ENCODE measurements at regions not wholly inside any gene's neighbourhood (a gene's known extent, or its start where the extent isn't known, plus 50 kb on each side); places are given as distances from the start of the nearest gene placed in this dataset.

- Histone ChIP-seq H3K36me3 (ENCODE audit: control insufficient read depth, insufficient read depth, low read length) (no peaks in the 10 kb centered on the region), H3K27me3 (ENCODE audit: control insufficient read depth, insufficient read depth, low read length) (no peaks in the 10 kb centered on the region), H3K4me3 (ENCODE audit: low read depth, low read length) (no peak overlapping the region)
- no peak for DNase-seq (ENCODE audit: low read depth)
- no peak for TF ChIP-seq CTCF (IDR thresholded peaks at IDR 0.05; ENCODE audit: insufficient read depth, low read length, poor library complexity, severe bottlenecking)
Observed at GRCh38 chr2:12967804-12968203, 251.1 kb downstream of the TRIB2 start.

GRCh38 chr2:12968399-12968798 lies 251.7 kb downstream of the TRIB2 start:
- Histone ChIP-seq H3K36me3 (ENCODE audit: control insufficient read depth, insufficient read depth, low read length) (no peaks in the 10 kb centered on the region), H3K4me3 (ENCODE audit: low read depth, low read length) (no peak overlapping the region), H3K27me3 (ENCODE audit: control insufficient read depth, insufficient read depth, low read length) (no peaks in the 10 kb centered on the region)
- no peak for DNase-seq (ENCODE audit: low read depth)
- no peak for TF ChIP-seq CTCF (IDR thresholded peaks at IDR 0.05; ENCODE audit: insufficient read depth, low read length, poor library complexity, severe bottlenecking)

- Histone ChIP-seq H3K27me3 (ENCODE audit: control insufficient read depth, insufficient read depth, low read length) (no peaks in the 10 kb centered on the region), H3K4me3 (ENCODE audit: low read depth, low read length) (no peak overlapping the region), H3K36me3 (ENCODE audit: control insufficient read depth, insufficient read depth, low read length) (no peaks in the 10 kb centered on the region)
- no peak for TF ChIP-seq CTCF (IDR thresholded peaks at IDR 0.05; ENCODE audit: insufficient read depth, low read length, poor library complexity, severe bottlenecking)
- DNase-seq (ENCODE audit: low read depth): peak; percentile 28
Observed at GRCh38 chr2:12970861-12971260, 254.1 kb downstream of the TRIB2 start.

GRCh38 chr2:12971581-12972365 lies 255.0 kb downstream of the TRIB2 start:
- TF ChIP-seq CTCF (IDR thresholded peaks at IDR 0.05; ENCODE audit: insufficient read depth, low read length, poor library complexity, severe bottlenecking): no peak
- DNase-seq (ENCODE audit: low read depth): no peak
- no peaks in the 10 kb centered on the region for H3K27me3 ChIP-seq (ENCODE audit: control insufficient read depth, insufficient read depth, low read length)
- H3K36me3 ChIP-seq (ENCODE audit: control insufficient read depth, insufficient read depth, low read length): no peaks in the 10 kb centered on the region
- H3K4me3 ChIP-seq (ENCODE audit: low read depth, low read length): no peak overlapping the region

GRCh38 chr2:12978066-12978835 lies 261.5 kb downstream of the TRIB2 start:
- no peak for TF ChIP-seq CTCF (IDR thresholded peaks at IDR 0.05; ENCODE audit: insufficient read depth, low read length, poor library complexity, severe bottlenecking)
- Histone ChIP-seq H3K36me3 (ENCODE audit: control insufficient read depth, insufficient read depth, low read length) (no peaks in the 10 kb centered on the region), H3K4me3 (ENCODE audit: low read depth, low read length) (no peak overlapping the region), H3K27me3 (ENCODE audit: control insufficient read depth, insufficient read depth, low read length) (no peaks in the 10 kb centered on the region)
- DNase-seq (ENCODE audit: low read depth): no peak

Measured in kidney epithelial cell (primary cell).